HFF-Myc (cell line): ENCODE measurements at regions not wholly inside any gene's neighbourhood (a gene's known extent, or its start where the extent isn't known, plus 50 kb on each side); places are given as distances from the start of the nearest gene placed in this dataset.

Source experiments
- DNase-seq: peaks from one replicate; pipeline ENCODE4 v3.0.0-alpha.2; 2011; ENCODE audit warnings: low read depth; ENCODE audit errors: extremely low read depth
- H3K4me3 ChIP-seq: replicated peaks from 2 replicates; pipeline ENCODE4 v1.5.1; 2011; ENCODE audit warnings: low read depth, mild to moderate bottlenecking, control low read depth, low read length
- TF ChIP-seq, protein P1 (sequence below): IDR thresholded peaks from 2 replicates; pipeline ENCODE4 v1.5.1; 2012; ENCODE audit warnings: mild to moderate bottlenecking, low read depth, low read length, control low read depth; ENCODE audit errors: missing control alignments

DNA sequence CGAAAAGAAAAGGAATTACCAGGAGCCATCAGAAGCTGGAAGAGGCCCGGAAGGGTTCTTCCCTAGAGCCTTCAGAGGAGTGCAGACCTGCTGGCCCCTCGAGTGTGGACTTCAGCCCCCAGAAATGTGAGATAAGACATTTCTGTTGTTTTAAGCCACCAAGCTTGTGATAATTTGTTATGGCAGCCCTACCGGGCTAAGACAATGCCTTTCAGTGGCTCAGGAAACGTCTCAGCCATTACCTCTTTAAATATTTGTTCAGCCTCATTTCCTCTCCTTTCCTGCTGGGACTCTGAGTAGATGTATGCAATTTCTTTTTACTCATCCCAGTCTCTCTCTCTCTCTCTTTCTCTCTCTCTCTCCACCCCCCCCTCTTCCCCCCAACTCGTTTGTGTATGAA, 174.7 kb upstream of the GRB10 start:
- H3K4me3 ChIP-seq: no peak overlapping the region
- TF ChIP-seq, protein P1, sequence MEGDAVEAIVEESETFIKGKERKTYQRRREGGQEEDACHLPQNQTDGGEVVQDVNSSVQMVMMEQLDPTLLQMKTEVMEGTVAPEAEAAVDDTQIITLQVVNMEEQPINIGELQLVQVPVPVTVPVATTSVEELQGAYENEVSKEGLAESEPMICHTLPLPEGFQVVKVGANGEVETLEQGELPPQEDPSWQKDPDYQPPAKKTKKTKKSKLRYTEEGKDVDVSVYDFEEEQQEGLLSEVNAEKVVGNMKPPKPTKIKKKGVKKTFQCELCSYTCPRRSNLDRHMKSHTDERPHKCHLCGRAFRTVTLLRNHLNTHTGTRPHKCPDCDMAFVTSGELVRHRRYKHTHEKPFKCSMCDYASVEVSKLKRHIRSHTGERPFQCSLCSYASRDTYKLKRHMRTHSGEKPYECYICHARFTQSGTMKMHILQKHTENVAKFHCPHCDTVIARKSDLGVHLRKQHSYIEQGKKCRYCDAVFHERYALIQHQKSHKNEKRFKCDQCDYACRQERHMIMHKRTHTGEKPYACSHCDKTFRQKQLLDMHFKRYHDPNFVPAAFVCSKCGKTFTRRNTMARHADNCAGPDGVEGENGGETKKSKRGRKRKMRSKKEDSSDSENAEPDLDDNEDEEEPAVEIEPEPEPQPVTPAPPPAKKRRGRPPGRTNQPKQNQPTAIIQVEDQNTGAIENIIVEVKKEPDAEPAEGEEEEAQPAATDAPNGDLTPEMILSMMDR: no peak

DNA sequence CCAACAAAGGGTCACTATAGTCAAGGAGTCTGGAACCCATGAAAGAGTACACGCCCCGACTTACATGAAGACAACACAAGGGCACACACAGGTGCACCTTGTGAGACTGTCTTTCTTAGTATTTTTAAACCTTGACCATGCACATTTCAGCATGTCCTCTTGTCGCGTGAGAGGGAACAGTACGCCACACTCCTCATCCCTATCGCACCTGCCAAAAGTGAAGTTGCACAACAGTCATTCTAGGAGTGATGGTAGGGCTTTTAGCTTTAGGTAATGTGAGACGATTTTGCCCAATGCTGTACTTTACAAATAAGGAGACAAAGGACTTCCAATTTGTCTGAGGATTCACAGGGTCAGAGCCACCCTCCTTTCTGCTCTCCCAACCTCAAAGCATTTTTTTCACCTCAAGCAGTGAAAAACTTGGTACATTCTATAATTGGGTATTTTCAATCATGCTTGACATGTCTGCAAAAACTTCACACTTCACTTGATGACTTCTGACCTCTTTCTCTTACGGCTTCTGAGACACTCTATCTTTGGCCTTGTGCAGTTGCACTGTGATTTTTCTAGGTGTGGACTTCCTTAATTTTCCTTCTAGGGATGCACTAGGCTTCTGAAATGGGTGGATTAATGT, 173.9 kb upstream of the GRB10 start:
- no peak for DNase-seq
- no peak overlapping the region for H3K4me3 ChIP-seq
- TF ChIP-seq, protein P1: no peak

More for the DNA sequence above, 174.7 kb upstream of the GRB10 start:
- no peak for DNase-seq

DNA sequence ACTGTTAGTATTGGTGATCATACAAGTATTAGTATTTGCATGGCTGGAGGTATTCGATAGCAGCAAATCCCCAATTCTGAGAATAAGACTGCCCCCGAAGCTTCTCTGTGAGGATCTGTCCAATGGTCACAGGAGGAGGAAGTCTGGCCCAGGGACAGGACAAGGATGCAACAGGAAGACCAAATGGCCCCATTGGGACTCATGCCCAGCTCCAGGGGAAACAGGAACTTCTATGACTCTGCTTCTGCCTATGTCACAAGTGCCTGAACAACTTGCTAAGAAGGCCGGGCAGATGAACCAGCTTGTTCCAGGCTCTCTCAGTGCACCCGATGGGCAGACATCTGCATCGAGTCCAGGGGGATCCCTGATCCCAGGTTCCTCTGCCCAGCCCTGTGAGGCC, 172.0 kb upstream of the GRB10 start:
- no peak for DNase-seq
- no peak overlapping the region for H3K4me3 ChIP-seq
- TF ChIP-seq, protein P1: no peak

DNA sequence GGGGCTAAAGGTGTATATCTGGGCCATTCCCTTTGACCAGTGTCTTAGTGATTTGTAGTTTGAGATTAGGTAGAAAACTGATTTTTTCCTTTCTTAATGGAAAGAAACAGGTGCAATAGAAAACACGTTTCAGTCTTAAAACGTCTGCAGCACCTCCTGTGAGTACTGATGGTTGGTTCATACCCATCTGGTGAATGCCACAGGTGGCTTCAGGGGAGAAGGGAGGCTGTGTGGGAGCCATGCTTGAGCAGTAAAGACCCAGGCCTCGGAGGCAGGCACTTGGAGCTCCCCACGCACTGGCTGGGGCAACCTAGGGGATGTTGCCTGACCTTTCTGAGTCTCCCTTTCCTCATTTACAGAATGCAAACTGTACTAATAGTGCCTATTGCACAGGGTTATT, 171.5 kb upstream of the GRB10 start:
- TF ChIP-seq, protein P1: no peak

GRCh38 chr7:50953820-50954219, 171.1 kb upstream of the GRB10 start:
- no peak overlapping the region for H3K4me3 ChIP-seq
- DNase-seq: no peak
- TF ChIP-seq, protein P1: no peak

More for the DNA sequence above, 171.5 kb upstream of the GRB10 start:
- no peak for DNase-seq
- H3K4me3 ChIP-seq: no peak overlapping the region

- TF ChIP-seq, protein P1: no peak
- H3K4me3 ChIP-seq: no peak overlapping the region
- no peak for DNase-seq
Measured at GRCh38 chr7:50953303-50953702, 170.6 kb upstream of the GRB10 start.

- DNase-seq: no peak
- TF ChIP-seq, protein P1: no peak
Measured at GRCh38 chr7:50952544-50952943, 169.8 kb upstream of the GRB10 start.

More at GRCh38 chr7:50952544-50952943, 169.8 kb upstream of the GRB10 start:
- H3K4me3 ChIP-seq: no peak overlapping the region
